ENCODE measurements at regions not wholly inside any gene's neighbourhood (a gene's known extent, or its start where the extent isn't known, plus 50 kb on each side); places are given as distances from the start of the nearest gene placed in this dataset.

- no peak overlapping the region for H3K4me3 ChIP-seq (ENCODE audit: low read length in 2 of 2)
- intact Hi-C loops (cut with DNase I): no loop called here
- DNase-seq (no peak), ATAC-seq (ENCODE audit: low FRiP score) (no peak)
- H3K4me1 ChIP-seq (ENCODE audit: control insufficient read depth in 1 of 2, insufficient read depth in 2 of 2, low read length in 2 of 2): no peaks in the 10 kb centered on the region
- 89 to 94% methylated on average over 2 of the region's 2 CpGs for WGBS, 2 donors
- H3K9me3 ChIP-seq (ENCODE audit: control insufficient read depth, low read length): no peaks in the 10 kb centered on the region
- H3K27me3 ChIP-seq (ENCODE audit: control insufficient read depth in 1 of 2, insufficient read depth in 2 of 2, low read length in 1 of 2): no peaks in the 10 kb centered on the region
- no peaks in the 10 kb centered on the region for H3K36me3 ChIP-seq (ENCODE audit: control insufficient read depth in 1 of 2, insufficient read depth in 2 of 2, low read length in 1 of 2)
- no peak overlapping the region for H3K27ac ChIP-seq (ENCODE audit: low read depth in 1 of 2, low read length in 2 of 2)
Observed at GRCh38 chr10:90269699-90270098, 568.3 kb downstream of the KIF20B start.

- no peak for DNase-seq
- no peaks in the 10 kb centered on the region for H3K27me3 ChIP-seq (ENCODE audit: control insufficient read depth in 1 of 2, insufficient read depth in 2 of 2, low read length in 1 of 2)
- intact Hi-C loops (cut with DNase I): no loop called here
- H3K9me3 ChIP-seq (ENCODE audit: control insufficient read depth, low read length): no peaks in the 10 kb centered on the region
- no peaks in the 10 kb centered on the region for H3K4me1 ChIP-seq (ENCODE audit: control insufficient read depth in 1 of 2, insufficient read depth in 2 of 2, low read length in 2 of 2)
- ATAC-seq (ENCODE audit: low FRiP score): no peak
- no peak overlapping the region for H3K4me3 ChIP-seq (ENCODE audit: low read length in 2 of 2)
- H3K27ac ChIP-seq (ENCODE audit: low read depth in 1 of 2, low read length in 2 of 2): no peak overlapping the region
- H3K36me3 ChIP-seq (ENCODE audit: control insufficient read depth in 1 of 2, insufficient read depth in 2 of 2, low read length in 1 of 2): no peaks in the 10 kb centered on the region
- 90% methylated on average over 5 of the region's 5 CpGs for WGBS, 2 donors
Observed at GRCh38 chr10:90274721-90275468, 573.5 kb downstream of the KIF20B start.

DNA sequence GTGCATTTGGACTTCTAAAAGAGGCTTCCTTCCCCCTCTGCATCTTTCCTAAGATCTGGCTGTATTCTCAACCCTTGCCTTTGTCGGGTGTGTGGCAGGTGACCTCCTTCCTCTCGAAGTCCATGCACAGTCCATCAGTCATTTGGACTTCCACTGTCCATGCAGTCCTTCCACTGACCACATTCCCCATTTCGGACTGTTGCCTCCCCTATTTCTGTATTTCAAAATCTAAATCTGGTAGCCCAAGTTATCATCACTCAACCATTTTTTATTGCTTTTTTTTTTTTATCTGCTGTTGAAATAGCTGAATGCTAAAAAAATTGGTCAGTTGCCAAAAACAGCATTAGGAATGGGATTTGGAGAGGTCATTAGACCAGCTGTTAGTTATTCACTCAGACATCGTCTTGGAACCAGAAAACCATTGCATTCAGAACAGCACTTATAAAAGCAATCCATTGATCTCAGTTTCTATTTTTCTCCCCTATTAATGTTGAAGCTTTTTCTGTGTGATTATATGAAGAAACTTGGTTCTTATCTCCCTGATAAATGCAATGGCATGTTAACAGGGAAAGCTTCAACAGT is 575.6 kb downstream of the KIF20B start:
- Histone ChIP-seq H3K9me3 (ENCODE audit: control insufficient read depth, low read length) (no peaks in the 10 kb centered on the region), H3K4me1 (ENCODE audit: control insufficient read depth in 1 of 2, insufficient read depth in 2 of 2, low read length in 2 of 2) (no peaks in the 10 kb centered on the region), H3K27ac (ENCODE audit: low read depth in 1 of 2, low read length in 2 of 2) (no peak overlapping the region), H3K36me3 (ENCODE audit: control insufficient read depth in 1 of 2, insufficient read depth in 2 of 2, low read length in 1 of 2) (no peaks in the 10 kb centered on the region), H3K4me3 (ENCODE audit: low read length in 2 of 2) (no peak overlapping the region), H3K27me3 (ENCODE audit: control insufficient read depth in 1 of 2, insufficient read depth in 2 of 2, low read length in 1 of 2) (no peaks in the 10 kb centered on the region)
- ATAC-seq (ENCODE audit: low FRiP score) (no peak), DNase-seq (no peak)
- intact Hi-C loops (cut with DNase I): no loop called here
- WGBS, 2 donors: 18 to 29% methylated on average over 4 of the region's 4 CpGs

DNA sequence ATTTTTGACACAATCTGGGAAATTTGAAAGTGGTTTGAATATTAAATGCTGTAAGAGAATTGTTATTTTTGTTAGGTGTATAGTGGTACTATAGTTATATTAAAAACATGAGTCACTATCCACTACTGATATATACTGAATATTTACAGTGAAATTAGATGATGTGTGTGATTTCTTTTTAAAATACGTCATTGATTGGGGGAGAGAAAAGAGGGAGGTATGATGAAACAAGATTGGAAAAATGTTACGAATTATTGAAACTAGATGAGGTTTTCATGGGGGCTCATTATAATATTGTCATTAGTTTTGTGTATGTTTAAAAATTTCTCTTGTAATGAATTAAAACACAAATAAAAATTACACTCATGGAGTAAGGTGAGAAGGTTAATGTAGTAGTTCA is 571.4 kb downstream of the HTR7 start:
- H3K27me3 ChIP-seq (ENCODE audit: control insufficient read depth in 1 of 2, insufficient read depth in 2 of 2, low read length in 1 of 2): no peaks in the 10 kb centered on the region
- H3K9me3 ChIP-seq (ENCODE audit: control insufficient read depth, low read length): no peaks in the 10 kb centered on the region
- H3K4me1 ChIP-seq (ENCODE audit: control insufficient read depth in 1 of 2, insufficient read depth in 2 of 2, low read length in 2 of 2): peaks cover 0 to 3% of the 10 kb centered on the region in 2 donors
- ATAC-seq (ENCODE audit: low FRiP score): no peak
- intact Hi-C loops (cut with DNase I): loop anchor here (10.0 kb wide), 3 partner anchors 308 to 578 kb away; no protein-coding TSS in a partner anchor
- no peak overlapping the region for H3K27ac ChIP-seq (ENCODE audit: low read depth in 1 of 2, low read length in 2 of 2)
- 94 to 97% methylated on average over 2 of the region's 2 CpGs for WGBS, 2 donors
- no peaks in the 10 kb centered on the region for H3K36me3 ChIP-seq (ENCODE audit: control insufficient read depth in 1 of 2, insufficient read depth in 2 of 2, low read length in 1 of 2)
- no peak for DNase-seq
- H3K4me3 ChIP-seq (ENCODE audit: low read length in 2 of 2): no peak overlapping the region

- WGBS, 2 donors: 94 to 98% methylated on average over 1 of the region's 1 CpG
- ATAC-seq (ENCODE audit: low FRiP score): no peak
- Histone ChIP-seq H3K27me3 (ENCODE audit: control insufficient read depth in 1 of 2, insufficient read depth in 2 of 2, low read length in 1 of 2) (no peaks in the 10 kb centered on the region), H3K36me3 (ENCODE audit: control insufficient read depth in 1 of 2, insufficient read depth in 2 of 2, low read length in 1 of 2) (no peaks in the 10 kb centered on the region), H3K4me3 (ENCODE audit: low read length in 2 of 2) (no peak overlapping the region), H3K27ac (ENCODE audit: low read depth in 1 of 2, low read length in 2 of 2) (no peak overlapping the region), H3K4me1 (ENCODE audit: control insufficient read depth in 1 of 2, insufficient read depth in 2 of 2, low read length in 2 of 2) (peaks cover 0 to 3% of the 10 kb centered on the region in 2 donors), H3K9me3 (ENCODE audit: control insufficient read depth, low read length) (no peaks in the 10 kb centered on the region)
- intact Hi-C loops (cut with DNase I): loop anchor here (10.0 kb wide), 3 partner anchors 308 to 578 kb away; no protein-coding TSS in a partner anchor
- DNase-seq: no peak
Observed at GRCh38 chr10:90286941-90287340, 570.9 kb downstream of the HTR7 start.

GRCh38 chr10:90288391-90288933 is 569.4 kb downstream of the HTR7 start:
- intact Hi-C loops (cut with DNase I): loop anchor here (10.0 kb wide), 3 partner anchors 306 to 576 kb away; no protein-coding TSS in a partner anchor
- no peak for DNase-seq
- Histone ChIP-seq H3K4me3 (ENCODE audit: low read length in 2 of 2) (no peak overlapping the region), H3K36me3 (ENCODE audit: control insufficient read depth in 1 of 2, insufficient read depth in 2 of 2, low read length in 1 of 2) (no peaks in the 10 kb centered on the region), H3K27ac (ENCODE audit: low read depth in 1 of 2, low read length in 2 of 2) (peak overlapping the region in 1 of 2 donors; percentile 67), H3K27me3 (ENCODE audit: control insufficient read depth in 1 of 2, insufficient read depth in 2 of 2, low read length in 1 of 2) (no peaks in the 10 kb centered on the region), H3K4me1 (ENCODE audit: control insufficient read depth in 1 of 2, insufficient read depth in 2 of 2, low read length in 2 of 2) (peaks cover 0 to 3% of the 10 kb centered on the region in 2 donors), H3K9me3 (ENCODE audit: control insufficient read depth, low read length) (no peaks in the 10 kb centered on the region)
- peak; percentile 50 for ATAC-seq (ENCODE audit: low FRiP score)
- WGBS, 2 donors: 6 to 9% methylated on average over 1 of the region's 1 CpG

GRCh38 chr10:90289037-90289436 is 568.8 kb downstream of the HTR7 start:
- no peaks in the 10 kb centered on the region for H3K36me3 ChIP-seq (ENCODE audit: control insufficient read depth in 1 of 2, insufficient read depth in 2 of 2, low read length in 1 of 2)
- ATAC-seq (ENCODE audit: low FRiP score) (peak; percentile 50), DNase-seq (no peak)
- H3K27ac ChIP-seq (ENCODE audit: low read depth in 1 of 2, low read length in 2 of 2): peak overlapping the region in 1 of 2 donors; percentile 75
- intact Hi-C loops (cut with DNase I): loop anchor here (10.0 kb wide), 3 partner anchors 306 to 576 kb away; no protein-coding TSS in a partner anchor
- H3K4me3 ChIP-seq (ENCODE audit: low read length in 2 of 2): no peak overlapping the region
- H3K4me1 ChIP-seq (ENCODE audit: control insufficient read depth in 1 of 2, insufficient read depth in 2 of 2, low read length in 2 of 2): peaks cover 0 to 3% of the 10 kb centered on the region in 2 donors
- H3K27me3 ChIP-seq (ENCODE audit: control insufficient read depth in 1 of 2, insufficient read depth in 2 of 2, low read length in 1 of 2): no peaks in the 10 kb centered on the region
- H3K9me3 ChIP-seq (ENCODE audit: control insufficient read depth, low read length): no peaks in the 10 kb centered on the region
- WGBS, 2 donors: 0 to 3% methylated on average over 1 of the region's 1 CpG

- DNase-seq (no peak), ATAC-seq (ENCODE audit: low FRiP score) (no peak)
- Histone ChIP-seq H3K27ac (ENCODE audit: low read depth in 1 of 2, low read length in 2 of 2) (no peak overlapping the region), H3K9me3 (ENCODE audit: control insufficient read depth, low read length) (no peaks in the 10 kb centered on the region), H3K27me3 (ENCODE audit: control insufficient read depth in 1 of 2, insufficient read depth in 2 of 2, low read length in 1 of 2) (no peaks in the 10 kb centered on the region), H3K36me3 (ENCODE audit: control insufficient read depth in 1 of 2, insufficient read depth in 2 of 2, low read length in 1 of 2) (no peaks in the 10 kb centered on the region), H3K4me1 (ENCODE audit: control insufficient read depth in 1 of 2, insufficient read depth in 2 of 2, low read length in 2 of 2) (peaks cover 0 to 3% of the 10 kb centered on the region in 2 donors), H3K4me3 (ENCODE audit: low read length in 2 of 2) (no peak overlapping the region)
- 76 to 82% methylated on average over 4 of the region's 4 CpGs for WGBS, 2 donors
- intact Hi-C loops (cut with DNase I): no loop called here
Observed at GRCh38 chr10:90293616-90294015, 564.2 kb downstream of the HTR7 start.

Data from aorta (tissue), 5 donors.